NCI-H2227 treated with DMSO at 0.1 percent for 48 hours (cell line): ENCODE measurements at regions not wholly inside any gene's neighbourhood (a gene's known extent, or its start where the extent isn't known, plus 50 kb on each side); places are given as distances from the start of the nearest gene placed in this dataset.
A peak's percentile ranks its signal among the peaks of the same experiment; 100 is the strongest.
"Not testable (repeated sequence)": the region's sequence is repeated elsewhere in the genome, so short reads cannot be mapped to it uniquely, and the experiment has no call there.

Experiments used
- DNase-seq: peaks from one replicate; lab custom pipeline; 2025; lab: John Stamatoyannopoulos, UW

- no peak for DNase-seq
These were observed 396.2 kb upstream of the SLC35B3 start for GRCh38 chr6:8831366-8832152.

- DNase-seq: no peak
These were observed 395.4 kb upstream of the SLC35B3 start for GRCh38 chr6:8830794-8831193.

GRCh38 chr6:8829796-8830195, 394.5 kb upstream of the SLC35B3 start:
- DNase-seq: no peak

- DNase-seq: no peak
These were observed 394.0 kb upstream of the SLC35B3 start for GRCh38 chr6:8829296-8829695.

- DNase-seq: no peak
These were observed 393.0 kb upstream of the SLC35B3 start for GRCh38 chr6:8828376-8828775.

- no peak for DNase-seq
These were observed 390.4 kb upstream of the SLC35B3 start for GRCh38 chr6:8825726-8826125.

- DNase-seq: no peak
These were observed 386.6 kb upstream of the SLC35B3 start for GRCh38 chr6:8821981-8822381.

- DNase-seq: no peak
These were observed 385.0 kb upstream of the SLC35B3 start for GRCh38 chr6:8820313-8820712.

GRCh38 chr6:8819446-8819845, 384.1 kb upstream of the SLC35B3 start:
- no peak for DNase-seq

- no peak for DNase-seq
These were observed 379.2 kb upstream of the SLC35B3 start for GRCh38 chr6:8814440-8815000.

GRCh38 chr6:8810325-8810724, 375.0 kb upstream of the SLC35B3 start:
- DNase-seq: peak; percentile 57

GRCh38 chr6:8809662-8810061, 374.3 kb upstream of the SLC35B3 start:
- DNase-seq: no peak

- DNase-seq: peak; percentile 43
These were observed 367.9 kb upstream of the SLC35B3 start for GRCh38 chr6:8803181-8803760.

- not testable (repeated sequence) for DNase-seq
These were observed 367.1 kb upstream of the SLC35B3 start for GRCh38 chr6:8802397-8802796.

GRCh38 chr6:8794420-8794819, 359.1 kb upstream of the SLC35B3 start:
- DNase-seq: no peak

- DNase-seq: no peak
These were observed 354.5 kb upstream of the SLC35B3 start for GRCh38 chr6:8789878-8790277.

- no peak for DNase-seq
These were observed 349.9 kb upstream of the SLC35B3 start for GRCh38 chr6:8785223-8785622.

GRCh38 chr6:8783191-8783590, 347.8 kb upstream of the SLC35B3 start:
- no peak for DNase-seq

GRCh38 chr6:8780653-8781052, 345.3 kb upstream of the SLC35B3 start:
- no peak for DNase-seq

GRCh38 chr6:8764733-8765132, 329.4 kb upstream of the SLC35B3 start:
- no peak for DNase-seq

- no peak for DNase-seq
These were observed 325.6 kb upstream of the SLC35B3 start for GRCh38 chr6:8760951-8761350.

GRCh38 chr6:8758412-8758811, 323.1 kb upstream of the SLC35B3 start:
- no peak for DNase-seq

- no peak for DNase-seq
These were observed 315.3 kb upstream of the SLC35B3 start for GRCh38 chr6:8750627-8751026.

- peak; percentile 68 for DNase-seq
These were observed 314.1 kb upstream of the SLC35B3 start for GRCh38 chr6:8749465-8749864.
